ENCODE measurements at regions not wholly inside any gene's neighbourhood (a gene's known extent, or its start where the extent isn't known, plus 50 kb on each side); places are given as distances from the start of the nearest gene placed in this dataset.

GRCh38 chr12:108048686-108049085 is 80.4 kb upstream of the WSCD2 start:
- TF ChIP-seq CTCF (IDR thresholded peaks at IDR 0.05) (no peak), POLR2A (IDR thresholded peaks at IDR 0.05) (no peak), EP300 (IDR thresholded peaks at IDR 0.05) (no peak)
- no peak overlapping the region for H3K27ac ChIP-seq
- H3K36me3 ChIP-seq, result no peaks in the 10 kb centered on the region
- no peak for DNase-seq
- H3K4me1 ChIP-seq (ENCODE audit: insufficient read depth), result no peaks in the 10 kb centered on the region
- no peaks in the 10 kb centered on the region for H3K27me3 ChIP-seq
- 65 to 66% (median 66%) methylated on average over 5 of the region's 5 CpGs for WGBS, 3 donors
- no peak overlapping the region for H3K4me3 ChIP-seq
- intact Hi-C loops (cut with DNase I), result no loop called here
- no peaks in the 10 kb centered on the region for H3K9me3 ChIP-seq

GRCh38 chr12:108050696-108051095 is 78.4 kb upstream of the WSCD2 start:
- WGBS, 3 donors, result 40 to 49% (median 47%) methylated on average over 5 of the region's 5 CpGs
- DNase-seq, result no peak
- Histone ChIP-seq H3K27ac (no peak overlapping the region), H3K4me3 (no peak overlapping the region), H3K36me3 (no peaks in the 10 kb centered on the region), H3K27me3 (no peaks in the 10 kb centered on the region), H3K9me3 (no peaks in the 10 kb centered on the region), H3K4me1 (ENCODE audit: insufficient read depth) (no peaks in the 10 kb centered on the region)
- TF ChIP-seq EP300 (IDR thresholded peaks at IDR 0.05), result no peak
- TF ChIP-seq POLR2A (IDR thresholded peaks at IDR 0.05), result no peak
- no peak for TF ChIP-seq CTCF (IDR thresholded peaks at IDR 0.05)
- intact Hi-C loops (cut with DNase I), result no loop called here

GRCh38 chr12:108052260-108052659 is 76.8 kb upstream of the WSCD2 start:
- intact Hi-C loops (cut with DNase I), result no loop called here
- WGBS, 3 donors, result 36 to 49% (median 40%) methylated on average over 5 of the region's 5 CpGs
- Histone ChIP-seq H3K4me1 (ENCODE audit: insufficient read depth) (no peaks in the 10 kb centered on the region), H3K27ac (no peak overlapping the region), H3K36me3 (no peaks in the 10 kb centered on the region), H3K27me3 (no peaks in the 10 kb centered on the region), H3K4me3 (no peak overlapping the region), H3K9me3 (no peaks in the 10 kb centered on the region)
- DNase-seq, result no peak
- TF ChIP-seq POLR2A (IDR thresholded peaks at IDR 0.05), result no peak
- TF ChIP-seq EP300 (IDR thresholded peaks at IDR 0.05), result no peak
- no peak for TF ChIP-seq CTCF (IDR thresholded peaks at IDR 0.05)

DNA sequence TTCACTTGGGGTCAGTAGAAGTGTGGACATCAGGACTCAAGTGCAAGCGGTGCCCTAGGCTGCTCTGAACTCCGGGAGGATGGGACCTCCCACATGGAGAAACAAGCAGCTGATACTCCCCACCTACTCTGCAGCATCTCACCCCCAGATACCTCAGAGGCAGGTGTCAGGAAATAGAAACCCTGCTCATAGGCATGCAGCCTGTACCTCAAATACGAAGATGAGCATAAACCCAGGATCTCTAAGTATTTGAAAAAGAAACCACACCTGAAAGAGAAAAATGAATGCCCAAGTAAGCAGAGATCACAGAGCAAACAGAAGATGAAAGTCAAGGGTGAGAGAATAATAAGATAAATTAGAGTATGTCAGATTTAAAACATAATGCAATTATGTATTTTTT is 75.6 kb upstream of the WSCD2 start:
- DNase-seq, result no peak
- Histone ChIP-seq H3K4me1 (ENCODE audit: insufficient read depth) (no peaks in the 10 kb centered on the region), H3K9me3 (no peaks in the 10 kb centered on the region), H3K27ac (no peak overlapping the region), H3K27me3 (no peaks in the 10 kb centered on the region), H3K4me3 (no peak overlapping the region), H3K36me3 (no peaks in the 10 kb centered on the region)
- intact Hi-C loops (cut with DNase I), result no loop called here
- WGBS, 3 donors, result 64 to 72% (median 67%) methylated on average over 3 of the region's 3 CpGs
- TF ChIP-seq POLR2A (IDR thresholded peaks at IDR 0.05) (no peak), EP300 (IDR thresholded peaks at IDR 0.05) (no peak), CTCF (IDR thresholded peaks at IDR 0.05) (no peak)

GRCh38 chr12:108054496-108054895 is 74.6 kb upstream of the WSCD2 start:
- no peaks in the 10 kb centered on the region for H3K9me3 ChIP-seq
- no peak overlapping the region for H3K27ac ChIP-seq
- WGBS, 3 donors, result 71 to 90% (median 78%) methylated on average over 2 of the region's 2 CpGs
- no peaks in the 10 kb centered on the region for H3K27me3 ChIP-seq
- intact Hi-C loops (cut with DNase I), result no loop called here
- H3K36me3 ChIP-seq, result no peaks in the 10 kb centered on the region
- H3K4me3 ChIP-seq, result no peak overlapping the region
- no peak for DNase-seq
- no peak for TF ChIP-seq POLR2A (IDR thresholded peaks at IDR 0.05)
- no peak for TF ChIP-seq EP300 (IDR thresholded peaks at IDR 0.05)
- TF ChIP-seq CTCF (IDR thresholded peaks at IDR 0.05), result no peak
- H3K4me1 ChIP-seq (ENCODE audit: insufficient read depth), result no peaks in the 10 kb centered on the region

Data from ovary (tissue), 7 donors.